Osteoblast (primary cell): ENCODE measurements at regions not wholly inside any gene's neighbourhood (a gene's known extent, or its start where the extent isn't known, plus 50 kb on each side); places are given as distances from the start of the nearest gene placed in this dataset.

ENCODE experiments used
- DNase-seq: peaks from one replicate; pipeline ENCODE4 v3.0.0; 2011; ENCODE audit warnings: low spot score, mixed read lengths; ENCODE audit not compliant: insufficient read length; ENCODE audit errors: missing footprints
- H2AFZ ChIP-seq: 2 replicates; pipeline ENCODE4 v1.6.0; 2011; ENCODE audit warnings: mild to moderate bottlenecking, low read length
- H3K27ac ChIP-seq: 2 replicates; pipeline ENCODE4 v1.5.1; 2011; ENCODE audit warnings: mild to moderate bottlenecking, low read depth, low read length, moderate library complexity
- H3K27me3 ChIP-seq: 2 replicates; pipeline ENCODE4 v1.6.0; 2012; ENCODE audit warnings: mild to moderate bottlenecking, control low read depth, inconsistent platforms, low read length, moderate library complexity; ENCODE audit not compliant: insufficient read depth
- H3K36me3 ChIP-seq: 2 replicates; pipeline ENCODE4 v1.5.1; 2011; ENCODE audit warnings: mild to moderate bottlenecking, low read length, control low read depth, moderate library complexity; ENCODE audit not compliant: insufficient read depth
- H3K4me1 ChIP-seq: 2 replicates; pipeline ENCODE4 v1.5.1; 2011; ENCODE audit warnings: mild to moderate bottlenecking, low read length, control low read depth, moderate library complexity; ENCODE audit not compliant: insufficient read depth
- H3K4me2 ChIP-seq: 2 replicates; pipeline ENCODE4 v1.6.0; 2011; ENCODE audit warnings: mild to moderate bottlenecking, low read length; ENCODE audit not compliant: insufficient read depth
- H3K4me3 ChIP-seq: fragments of 200-600 bp; sonication (generic); 3 replicates; pipeline ENCODE4 v1.5.1; 2012; ENCODE audit warnings: mild to moderate bottlenecking, low read length, inconsistent platforms; ENCODE audit not compliant: insufficient read depth
- H3K79me2 ChIP-seq: 2 replicates; pipeline ENCODE4 v1.6.0; 2012; ENCODE audit warnings: mild to moderate bottlenecking, low read length, control low read depth, inconsistent platforms; ENCODE audit not compliant: insufficient read depth
- H3K9me3 ChIP-seq: 2 replicates; pipeline ENCODE4 v1.5.1; 2011; ENCODE audit warnings: low read depth, low read length, control low read depth
- H4K20me1 ChIP-seq: 2 replicates; pipeline ENCODE4 v1.6.0; 2012; ENCODE audit warnings: mild to moderate bottlenecking, low read length, control low read depth; ENCODE audit not compliant: insufficient read depth
- CTCF ChIP-seq: IDR thresholded peaks from 2 replicates; pipeline ENCODE4 v1.5.1; 2011; ENCODE audit warnings: mild to moderate bottlenecking, low read depth, low read length, moderate library complexity; ENCODE audit errors: extremely low read depth

- no peak for TF ChIP-seq CTCF
- no peak for DNase-seq
These were observed 411.6 kb upstream of the SLC14A2 start for GRCh38 chr18:45203677-45204076.

GRCh38 chr18:45207328-45207727, 407.9 kb upstream of the SLC14A2 start:
- H3K27ac ChIP-seq, result no peak overlapping the region
- peaks cover 3% of the 10 kb centered on the region for H3K4me1 ChIP-seq
- no peaks in the 10 kb centered on the region for H3K36me3 ChIP-seq
- no peak for TF ChIP-seq CTCF
- H3K9me3 ChIP-seq, result no peaks in the 10 kb centered on the region
- no peaks in the 10 kb centered on the region for H4K20me1 ChIP-seq
- no peak overlapping the region for H2AFZ ChIP-seq
- no peak for DNase-seq
- no peak overlapping the region for H3K4me2 ChIP-seq
- H3K4me3 ChIP-seq, result no peak overlapping the region
- H3K79me2 ChIP-seq, result no peaks in the 10 kb centered on the region
- H3K27me3 ChIP-seq, result no peaks in the 10 kb centered on the region

More at GRCh38 chr18:45203677-45204076, 411.6 kb upstream of the SLC14A2 start:
- Histone ChIP-seq H3K27me3 (no peaks in the 10 kb centered on the region), H3K4me3 (no peak overlapping the region), H3K4me2 (no peak overlapping the region), H2AFZ (no peak overlapping the region), H3K4me1 (no peaks in the 10 kb centered on the region), H3K27ac (no peak overlapping the region), H4K20me1 (no peaks in the 10 kb centered on the region), H3K79me2 (no peaks in the 10 kb centered on the region), H3K36me3 (no peaks in the 10 kb centered on the region), H3K9me3 (no peaks in the 10 kb centered on the region)

GRCh38 chr18:45208164-45208563, 407.1 kb upstream of the SLC14A2 start:
- Histone ChIP-seq H3K79me2 (no peaks in the 10 kb centered on the region), H4K20me1 (no peaks in the 10 kb centered on the region), H3K9me3 (no peaks in the 10 kb centered on the region), H2AFZ (no peak overlapping the region), H3K27ac (no peak overlapping the region), H3K4me1 (peaks cover 7% of the 10 kb centered on the region), H3K36me3 (no peaks in the 10 kb centered on the region), H3K4me2 (no peak overlapping the region), H3K4me3 (no peak overlapping the region), H3K27me3 (no peaks in the 10 kb centered on the region)
- TF ChIP-seq CTCF, result no peak
- no peak for DNase-seq

- peaks cover 7% of the 10 kb centered on the region for H3K4me1 ChIP-seq
- TF ChIP-seq CTCF, result peak; percentile 100
These were observed 402.9 kb upstream of the SLC14A2 start for GRCh38 chr18:45212181-45213039.

More at GRCh38 chr18:45212181-45213039, 402.9 kb upstream of the SLC14A2 start:
- Histone ChIP-seq H2AFZ (peak overlapping the region; percentile 57), H3K27me3 (no peaks in the 10 kb centered on the region), H3K36me3 (no peaks in the 10 kb centered on the region), H3K9me3 (no peaks in the 10 kb centered on the region), H3K79me2 (no peaks in the 10 kb centered on the region), H3K4me3 (no peak overlapping the region), H3K27ac (no peak overlapping the region), H4K20me1 (no peaks in the 10 kb centered on the region), H3K4me2 (no peak overlapping the region)
- DNase-seq, result no peak
